ENCODE measurements at regions not wholly inside any gene's neighbourhood (a gene's known extent, or its start where the extent isn't known, plus 50 kb on each side); places are given as distances from the start of the nearest gene placed in this dataset.

GRCh38 chr1:112260699-112261098 is 135.3 kb upstream of the CTTNBP2NL start:
- H3K4me2 ChIP-seq (replicated peaks; ENCODE audit: low read depth, low read length, poor library complexity, severe bottlenecking), result no peak overlapping the region
- no peak overlapping the region for H3K9ac ChIP-seq (ENCODE audit: low read length)
- H3K27ac ChIP-seq (ENCODE audit: low read length in 2 of 2), result no peak overlapping the region
- no peaks in the 10 kb centered on the region for H3K27me3 ChIP-seq (replicated peaks in 1 of 4; ENCODE audit: control extremely low read depth in 1 of 4, control insufficient read depth in 3 of 4, insufficient read depth in 4 of 4, low read length in 3 of 4)
- H3K4me1 ChIP-seq (ENCODE audit: control insufficient read depth in 2 of 2, insufficient read depth in 2 of 2, low read length in 2 of 2), result no peaks in the 10 kb centered on the region
- H3K4me3 ChIP-seq (ENCODE audit: control extremely low read depth in 1 of 5, extremely low read depth in 1 of 5, insufficient read depth in 1 of 5, low read depth in 2 of 5, low read length in 4 of 5), result no peak overlapping the region
- DNase-seq, result no peak
- H3K9me3 ChIP-seq (ENCODE audit: control extremely low read depth in 1 of 3, control insufficient read depth in 2 of 3, insufficient read depth in 1 of 3, low read length in 2 of 3), result no peaks in the 10 kb centered on the region
- WGBS (ENCODE audit: insufficient coverage), result no CpG with 5 or more reads among the region's 1 CpG
- ChIA-PET POLR2A (no interaction called here), CTCF (no interaction called here)
- no peak for TF ChIP-seq CTCF (IDR thresholded peaks at IDR 0.05)
- TF ChIP-seq EZH2 (IDR thresholded peaks at IDR 0.05; ENCODE audit: borderline replicate concordance, insufficient read depth, low read depth, low read length, poor library complexity, severe bottlenecking), result no peak
- Mint-ChIP-seq H3K27me3 (peaks cover 39% of the 10 kb centered on the region), H3K4me1 (no peaks in the 10 kb centered on the region), H3K27ac (no peak overlapping the region), H3K4me3 (no peak overlapping the region), H3K9me3 (ENCODE audit: insufficient read depth) (no peaks in the 10 kb centered on the region)
- H2AFZ ChIP-seq (ENCODE audit: insufficient read depth, low read depth, low read length, poor library complexity, severe bottlenecking), result no peak overlapping the region
- no peak for ATAC-seq (ENCODE audit: low read depth)
- no peaks in the 10 kb centered on the region for H4K20me1 ChIP-seq (ENCODE audit: control insufficient read depth, insufficient read depth, low read length, poor library complexity, severe bottlenecking)
- intact Hi-C loops (cut with micrococcal nuclease), result no loop called here
- H3K79me2 ChIP-seq (ENCODE audit: control insufficient read depth, insufficient read depth, low read length), result no peaks in the 10 kb centered on the region
- no peaks in the 10 kb centered on the region for H3K36me3 ChIP-seq (replicated peaks in 1 of 2; ENCODE audit: control extremely low read depth in 1 of 2, control insufficient read depth in 1 of 2, extremely low read depth in 1 of 2, insufficient read depth in 2 of 2, low read length in 1 of 2)

- ATAC-seq (ENCODE audit: low read depth), result no peak
These were observed 133.7 kb upstream of the CTTNBP2NL start for GRCh38 chr1:112262316-112262715.

More at GRCh38 chr1:112262316-112262715, 133.7 kb upstream of the CTTNBP2NL start:
- Mint-ChIP-seq H3K27ac (no peak overlapping the region), H3K4me1 (no peaks in the 10 kb centered on the region), H3K9me3 (ENCODE audit: insufficient read depth) (no peaks in the 10 kb centered on the region), H3K27me3 (peaks cover 30% of the 10 kb centered on the region), H3K4me3 (no peak overlapping the region)
- Histone ChIP-seq H3K9me3 (ENCODE audit: control extremely low read depth in 1 of 3, control insufficient read depth in 2 of 3, insufficient read depth in 1 of 3, low read length in 2 of 3) (no peaks in the 10 kb centered on the region), H3K36me3 (replicated peaks in 1 of 2; ENCODE audit: control extremely low read depth in 1 of 2, control insufficient read depth in 1 of 2, extremely low read depth in 1 of 2, insufficient read depth in 2 of 2, low read length in 1 of 2) (no peaks in the 10 kb centered on the region), H3K27ac (ENCODE audit: low read length in 2 of 2) (no peak overlapping the region), H3K79me2 (ENCODE audit: control insufficient read depth, insufficient read depth, low read length) (no peaks in the 10 kb centered on the region), H3K27me3 (replicated peaks in 1 of 4; ENCODE audit: control extremely low read depth in 1 of 4, control insufficient read depth in 3 of 4, insufficient read depth in 4 of 4, low read length in 3 of 4) (no peaks in the 10 kb centered on the region), H4K20me1 (ENCODE audit: control insufficient read depth, insufficient read depth, low read length, poor library complexity, severe bottlenecking) (no peaks in the 10 kb centered on the region), H2AFZ (ENCODE audit: insufficient read depth, low read depth, low read length, poor library complexity, severe bottlenecking) (no peak overlapping the region), H3K9ac (ENCODE audit: low read length) (no peak overlapping the region), H3K4me1 (ENCODE audit: control insufficient read depth in 2 of 2, insufficient read depth in 2 of 2, low read length in 2 of 2) (no peaks in the 10 kb centered on the region), H3K4me3 (ENCODE audit: control extremely low read depth in 1 of 5, extremely low read depth in 1 of 5, insufficient read depth in 1 of 5, low read depth in 2 of 5, low read length in 4 of 5) (no peak overlapping the region), H3K4me2 (replicated peaks; ENCODE audit: low read depth, low read length, poor library complexity, severe bottlenecking) (no peak overlapping the region)
- intact Hi-C loops (cut with micrococcal nuclease), result no loop called here
- no CpG with 5 or more reads among the region's 2 CpGs for WGBS (ENCODE audit: insufficient coverage)
- ChIA-PET CTCF (no interaction called here), POLR2A (no interaction called here)
- no peak for TF ChIP-seq CTCF (IDR thresholded peaks at IDR 0.05)
- TF ChIP-seq EZH2 (IDR thresholded peaks at IDR 0.05; ENCODE audit: borderline replicate concordance, insufficient read depth, low read depth, low read length, poor library complexity, severe bottlenecking), result no peak
- DNase-seq, result no peak
